HEK293 (cell line): ENCODE measurements at regions not wholly inside any gene's neighbourhood (a gene's known extent, or its start where the extent isn't known, plus 50 kb on each side); places are given as distances from the start of the nearest gene placed in this dataset.

Source experiments
- CTCF ChIA-PET: fragments of 350-600 bp; formaldehyde crosslinking; extraction: SDS; loops from one replicate; lab custom pipeline; 2021; ENCODE audit warnings: antibody characterized with exemption; lab: Yijun Ruan, JAX
- POLR2A ChIA-PET: fragments of 300-600 bp; formaldehyde crosslinking; extraction: SDS; loops from one replicate; lab custom pipeline; 2020; ENCODE audit warnings: antibody characterized with exemption, inconsistent platforms; lab: Yijun Ruan, JAX
- H3K27ac ChIP-seq: fragments of 200-500 bp; sonication (Bioruptor generic); 2 replicates; pipeline ENCODE4 v1.5.1; 2014; ENCODE audit warnings: low read depth, low read length, control low read depth, inconsistent platforms; ENCODE audit errors: extremely low read depth
- H3K36me3 ChIP-seq, 2 experiments: fragments of 200-500 bp in 1 of 2; sonication (Bioruptor generic) in 1 of 2; 1 replicate in 1 of 2; 2 replicates in 1 of 2; pipeline ENCODE4 v1.5.1; 2014 to 2017; ENCODE audit warnings: inconsistent platforms in 2 of 2, low read length in 2 of 2; ENCODE audit not compliant: control insufficient read depth in 2 of 2, insufficient read depth in 1 of 2
- H3K4me1 ChIP-seq: fragments of 200-500 bp; sonication (Bioruptor generic); 2 replicates; pipeline ENCODE4 v1.5.1; 2014; ENCODE audit warnings: mild to moderate bottlenecking, low read length, inconsistent platforms; ENCODE audit not compliant: control insufficient read depth, insufficient read depth
- H3K4me3 ChIP-seq: 2 replicates; pipeline ENCODE4 v1.5.1; 2011; ENCODE audit warnings: low read depth, mild to moderate bottlenecking, control low read depth, low read length, moderate library complexity
- H3K9me3 ChIP-seq: fragments of 200-500 bp; sonication (Bioruptor generic); 2 replicates; pipeline ENCODE4 v1.5.1; 2014; ENCODE audit warnings: low read depth, low read length, inconsistent platforms; ENCODE audit not compliant: control insufficient read depth, insufficient read depth
- EGR2 ChIP-seq: fragments of 450-650 bp; formaldehyde crosslinking; IDR thresholded peaks from 2 replicates; pipeline ENCODE4 v1.5.1; 2016; ENCODE audit warnings: low read depth, missing biosample characterization, missing genetic modification characterization
- GLI2 ChIP-seq: fragments of 450-650 bp; formaldehyde crosslinking; IDR thresholded peaks from 2 replicates; pipeline ENCODE4; 2017; ENCODE audit warnings: missing biosample characterization, missing genetic modification characterization, low read depth, borderline replicate concordance
- GLIS1 ChIP-seq: fragments of 450-650 bp; formaldehyde crosslinking; IDR thresholded peaks from 2 replicates; pipeline ENCODE4 v1.5.1; 2016; ENCODE audit warnings: missing biosample characterization, missing genetic modification characterization
- PRDM2 ChIP-seq: fragments of 450-650 bp; formaldehyde crosslinking; IDR thresholded peaks from 2 replicates; pipeline ENCODE4 v1.5.1; 2016; ENCODE audit warnings: missing biosample characterization, missing genetic modification characterization, borderline replicate concordance
- REPIN1 ChIP-seq: fragments of 450-650 bp; formaldehyde crosslinking; IDR thresholded peaks from 2 replicates; pipeline ENCODE4 v1.5.1; 2017; ENCODE audit warnings: missing biosample characterization, missing genetic modification characterization, low read depth
- SETDB1 ChIP-seq: IDR thresholded peaks from one replicate; pipeline ENCODE4 v1.6.1; 2017; ENCODE audit warnings: mild to moderate bottlenecking, low read length, moderate library complexity, mixed read lengths; ENCODE audit not compliant: insufficient read length
- ZBTB20 ChIP-seq: fragments of 450-650 bp; formaldehyde crosslinking; IDR thresholded peaks from 2 replicates; pipeline ENCODE4 v1.5.1; 2016; ENCODE audit warnings: missing biosample characterization, missing genetic modification characterization
- ZFHX2 ChIP-seq: fragments of 450-650 bp; formaldehyde crosslinking; conservative IDR thresholded peaks from 2 replicates; pipeline ENCODE4 v1.5.1; 2016; ENCODE audit warnings: missing biosample characterization, missing genetic modification characterization
- ZFP69B ChIP-seq: fragments of 450-650 bp; formaldehyde crosslinking; IDR thresholded peaks from 2 replicates; pipeline ENCODE4 v1.5.1; 2016; ENCODE audit warnings: missing biosample characterization, missing genetic modification characterization
- ZIC2 ChIP-seq: fragments of 450-650 bp; formaldehyde crosslinking; IDR thresholded peaks from 2 replicates; pipeline ENCODE4 v1.5.1; 2016; ENCODE audit warnings: missing biosample characterization, missing genetic modification characterization
- ZNF133 ChIP-seq: fragments of 450-650 bp; formaldehyde crosslinking; IDR thresholded peaks from 2 replicates; pipeline ENCODE4 v1.5.1; 2016; ENCODE audit warnings: missing biosample characterization, missing genetic modification characterization
- ZNF155 ChIP-seq: fragments of 450-650 bp; formaldehyde crosslinking; IDR thresholded peaks from 2 replicates; pipeline ENCODE4 v1.5.1; 2016; ENCODE audit warnings: missing biosample characterization, missing genetic modification characterization
- ZNF184 ChIP-seq: fragments of 450-650 bp; IDR thresholded peaks from 2 replicates; pipeline ENCODE4 v1.5.1; 2018; ENCODE audit warnings: missing biosample characterization, mild to moderate bottlenecking, missing genetic modification characterization
- ZNF239 ChIP-seq: fragments of 450-650 bp; formaldehyde crosslinking; IDR thresholded peaks from 2 replicates; pipeline ENCODE4 v1.5.1; 2016; ENCODE audit warnings: missing biosample characterization, missing genetic modification characterization
- ZNF324 ChIP-seq: fragments of 450-650 bp; formaldehyde crosslinking; IDR thresholded peaks from 2 replicates; pipeline ENCODE4 v1.5.1; 2016; ENCODE audit warnings: missing biosample characterization, missing genetic modification characterization
- ZNF341 ChIP-seq: fragments of 450-650 bp; formaldehyde crosslinking; IDR thresholded peaks from 2 replicates; pipeline ENCODE4; 2016; ENCODE audit warnings: low read depth, missing biosample characterization, missing genetic modification characterization
- ZNF366 ChIP-seq: fragments of 450-650 bp; formaldehyde crosslinking; conservative IDR thresholded peaks from 2 replicates; pipeline ENCODE4 v1.5.1; 2016; ENCODE audit warnings: missing biosample characterization, missing genetic modification characterization
- ZNF548 ChIP-seq: fragments of 450-650 bp; formaldehyde crosslinking; IDR thresholded peaks from 2 replicates; pipeline ENCODE4 v1.5.1; 2016; ENCODE audit warnings: missing biosample characterization, missing genetic modification characterization
- ZNF664 ChIP-seq: fragments of 450-650 bp; formaldehyde crosslinking; IDR thresholded peaks from 2 replicates; pipeline ENCODE4 v1.5.1; 2016; ENCODE audit warnings: missing biosample characterization, missing genetic modification characterization
- TF ChIP-seq, protein P1 (sequence below): fragments of 450-650 bp; formaldehyde crosslinking; conservative IDR thresholded peaks from 2 replicates; pipeline ENCODE4 v1.5.1; 2016; ENCODE audit warnings: low read depth, missing biosample characterization, missing genetic modification characterization
- TF ChIP-seq, protein P2 (sequence below): sonication (generic); formaldehyde crosslinking; IDR thresholded peaks from 2 replicates; pipeline ENCODE4 v1.8.1; 2022; ENCODE audit warnings: mild to moderate bottlenecking, moderate library complexity, missing genetic modification reagents

- TF ChIP-seq, protein P1, sequence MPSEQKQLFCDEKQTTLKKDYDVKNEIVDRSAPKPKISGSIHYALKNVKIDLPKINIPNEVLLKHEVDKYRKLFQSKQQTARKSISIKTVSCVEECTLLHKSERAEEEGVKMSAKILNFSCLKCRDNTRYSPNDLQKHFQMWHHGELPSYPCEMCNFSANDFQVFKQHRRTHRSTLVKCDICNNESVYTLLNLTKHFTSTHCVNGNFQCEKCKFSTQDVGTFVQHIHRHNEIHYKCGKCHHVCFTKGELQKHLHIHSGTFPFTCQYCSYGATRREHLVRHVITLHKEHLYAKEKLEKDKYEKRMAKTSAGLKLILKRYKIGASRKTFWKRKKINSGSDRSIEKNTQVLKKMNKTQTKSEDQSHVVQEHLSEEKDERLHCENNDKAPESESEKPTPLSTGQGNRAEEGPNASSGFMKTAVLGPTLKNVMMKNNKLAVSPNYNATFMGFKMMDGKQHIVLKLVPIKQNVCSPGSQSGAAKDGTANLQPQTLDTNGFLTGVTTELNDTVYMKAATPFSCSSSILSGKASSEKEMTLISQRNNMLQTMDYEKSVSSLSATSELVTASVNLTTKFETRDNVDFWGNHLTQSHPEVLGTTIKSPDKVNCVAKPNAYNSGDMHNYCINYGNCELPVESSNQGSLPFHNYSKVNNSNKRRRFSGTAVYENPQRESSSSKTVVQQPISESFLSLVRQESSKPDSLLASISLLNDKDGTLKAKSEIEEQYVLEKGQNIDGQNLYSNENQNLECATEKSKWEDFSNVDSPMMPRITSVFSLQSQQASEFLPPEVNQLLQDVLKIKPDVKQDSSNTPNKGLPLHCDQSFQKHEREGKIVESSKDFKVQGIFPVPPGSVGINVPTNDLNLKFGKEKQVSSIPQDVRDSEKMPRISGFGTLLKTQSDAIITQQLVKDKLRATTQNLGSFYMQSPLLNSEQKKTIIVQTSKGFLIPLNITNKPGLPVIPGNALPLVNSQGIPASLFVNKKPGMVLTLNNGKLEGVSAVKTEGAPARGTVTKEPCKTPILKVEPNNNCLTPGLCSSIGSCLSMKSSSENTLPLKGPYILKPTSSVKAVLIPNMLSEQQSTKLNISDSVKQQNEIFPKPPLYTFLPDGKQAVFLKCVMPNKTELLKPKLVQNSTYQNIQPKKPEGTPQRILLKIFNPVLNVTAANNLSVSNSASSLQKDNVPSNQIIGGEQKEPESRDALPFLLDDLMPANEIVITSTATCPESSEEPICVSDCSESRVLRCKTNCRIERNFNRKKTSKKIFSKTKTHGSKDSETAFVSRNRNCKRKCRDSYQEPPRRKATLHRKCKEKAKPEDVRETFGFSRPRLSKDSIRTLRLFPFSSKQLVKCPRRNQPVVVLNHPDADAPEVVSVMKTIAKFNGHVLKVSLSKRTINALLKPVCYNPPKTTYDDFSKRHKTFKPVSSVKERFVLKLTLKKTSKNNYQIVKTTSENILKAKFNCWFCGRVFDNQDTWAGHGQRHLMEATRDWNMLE (tag by site-specific recombination), result no peak
- no peak for TF ChIP-seq ZFP69B (tag by site-specific recombination)
- no peak for TF ChIP-seq ZBTB20 (tag by site-specific recombination)
- no peak for TF ChIP-seq ZNF184 (tag by site-specific recombination)
- peak; percentile 68 for TF ChIP-seq ZIC2 (tag by site-specific recombination)
- TF ChIP-seq, protein P2, sequence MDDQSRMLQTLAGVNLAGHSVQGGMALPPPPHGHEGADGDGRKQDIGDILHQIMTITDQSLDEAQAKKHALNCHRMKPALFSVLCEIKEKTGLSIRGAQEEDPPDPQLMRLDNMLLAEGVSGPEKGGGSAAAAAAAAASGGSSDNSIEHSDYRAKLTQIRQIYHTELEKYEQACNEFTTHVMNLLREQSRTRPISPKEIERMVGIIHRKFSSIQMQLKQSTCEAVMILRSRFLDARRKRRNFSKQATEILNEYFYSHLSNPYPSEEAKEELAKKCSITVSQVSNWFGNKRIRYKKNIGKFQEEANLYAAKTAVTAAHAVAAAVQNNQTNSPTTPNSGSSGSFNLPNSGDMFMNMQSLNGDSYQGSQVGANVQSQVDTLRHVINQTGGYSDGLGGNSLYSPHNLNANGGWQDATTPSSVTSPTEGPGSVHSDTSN (CRISPR knock-in tag), result no peak
- TF ChIP-seq EGR2 (tag by site-specific recombination), result 0 out of 2 replicates have a peak, but pooled peaks have one; percentile 7
- TF ChIP-seq ZNF324, result no peak
- TF ChIP-seq ZNF239 (tag by site-specific recombination), result no peak
- no peak for TF ChIP-seq ZNF548 (tag by site-specific recombination)
- TF ChIP-seq PRDM2 (tag by site-specific recombination), result no peak
- no peak for TF ChIP-seq ZNF133 (tag by site-specific recombination)
- no peak for TF ChIP-seq GLI2 (tag by site-specific recombination)
- Histone ChIP-seq H3K36me3 (no peaks in the 10 kb centered on the region), H3K9me3 (no peaks in the 10 kb centered on the region), H3K4me3 (no peak overlapping the region), H3K4me1 (no peaks in the 10 kb centered on the region), H3K27ac (no peak overlapping the region)
- CTCF ChIA-PET, result interaction anchor here (0.5 kb wide), 1 partner anchor 40 kb away, joined by 3 read pairs; no protein-coding TSS in a partner anchor
- POLR2A ChIA-PET, result no interaction called here
Measured at GRCh38 chr7:45457591-45457990, 116.6 kb upstream of the ADCY1 start.

GRCh38 chr7:45459476-45459875 is 114.7 kb upstream of the ADCY1 start:
- ChIA-PET POLR2A (no interaction called here), CTCF (no interaction called here)
- Histone ChIP-seq H3K4me1 (no peaks in the 10 kb centered on the region), H3K27ac (no peak overlapping the region), H3K9me3 (no peaks in the 10 kb centered on the region), H3K4me3 (no peak overlapping the region), H3K36me3 (no peaks in the 10 kb centered on the region)
- TF ChIP-seq GLIS1 (tag by site-specific recombination) (no peak), ZFHX2 (tag by site-specific recombination) (no peak), ZNF341 (tag by site-specific recombination) (no peak), ZNF664 (no peak), ZNF155 (tag by site-specific recombination) (no peak), SETDB1 (no peak), REPIN1 (tag by site-specific recombination) (no peak), ZNF366 (tag by site-specific recombination) (no peak)
